Heart left ventricle (tissue), 16 donors: ENCODE measurements at regions not wholly inside any gene's neighbourhood (a gene's known extent, or its start where the extent isn't known, plus 50 kb on each side); places are given as distances from the start of the nearest gene placed in this dataset.

Experiments used
- ATAC-seq, 4 donors: fragments of 200-7000 bp; cut with Tn5 transposase; one replicate each; pipeline ENCODE4 v1.9.1; 2020 to 2022; ENCODE audit warnings: moderate library complexity in 4 of 4, mild to moderate bottlenecking in 3 of 4, moderate number of reproducible peaks in 1 of 4
- DNase-seq, 5 donors: peaks; one replicate each; pipeline ENCODE4 v3.0.0-alpha.2; 2020
- H3K27ac ChIP-seq, 12 donors: fragments of 200-600 bp; sonication (generic) in 4 of 12; one replicate each; pipeline versions ENCODE4 v1.5.0 to v1.8.0; 2016 to 2022; ENCODE audit warnings: mild to moderate bottlenecking in 2 of 12
- H3K27me3 ChIP-seq, 9 donors: fragments of 200-600 bp; sonication (generic) in 2 of 9; one replicate each; pipeline versions ENCODE4 v1.5.1 to v1.8.0; 2016 to 2022; ENCODE audit warnings: mild to moderate bottlenecking in 3 of 9
- H3K36me3 ChIP-seq, 9 donors: fragments of 200-600 bp; sonication (generic) in 2 of 9; one replicate each; pipeline versions ENCODE4 v1.5.0 to v1.8.0; 2018 to 2022; ENCODE audit warnings: mild to moderate bottlenecking in 2 of 9
- H3K4me1 ChIP-seq, 12 donors: fragments of 200-600 bp; sonication (generic) in 4 of 12; one replicate each; pipeline versions ENCODE4 v1.5.0 to v1.8.0; 2016 to 2022; ENCODE audit warnings: mild to moderate bottlenecking in 3 of 12
- H3K4me3 ChIP-seq, 12 donors: fragments of 200-600 bp; sonication (generic) in 4 of 12; one replicate each; pipeline versions ENCODE4 v1.5.0 to v1.8.0; 2017 to 2022; ENCODE audit warnings: mild to moderate bottlenecking in 9 of 12, moderate library complexity in 4 of 12
- H3K9me3 ChIP-seq, 12 donors: fragments of 200-600 bp; sonication (generic) in 4 of 12; one replicate each; pipeline versions ENCODE4 v1.5.0 to v1.8.0; 2016 to 2022; ENCODE audit warnings: mild to moderate bottlenecking in 1 of 12
- POLR2A ChIP-seq, 2 donors: fragments of 450-650 bp; IDR thresholded peaks; one replicate each; pipeline ENCODE4 v1.6.1; 2017; ENCODE audit warnings: antibody characterized with exemption in 2 of 2, mild to moderate bottlenecking in 2 of 2, moderate library complexity in 2 of 2
- WGBS, 4 donors: extraction: QIAGEN DNeasy Blood & Tissue Kit in 2 of 4; methylation state at CpG; one replicate each; pipeline versions ENCODE4 v1.1.5 to v1.1.7; 2013 to 2018; 5-methylcytosine and 5-hydroxymethylcytosine counted together
- intact Hi-C, 10 donors: fragments of 100-400 bp; cut with DNase I; formaldehyde crosslinking; loops; one replicate each; pipeline versions ENCODE4 v1.11.1 to v1.14.2; 2022
- TF ChIP-seq, protein P1 (sequence below), 12 donors: fragments of 200-600 bp; sonication (generic) in 4 of 12; IDR thresholded peaks; one replicate each; pipeline versions ENCODE4 v1.5.0 to v1.8.0; 2018 to 2022; ENCODE audit warnings: antibody characterized with exemption in 12 of 12, mild to moderate bottlenecking in 5 of 12
- donor health status: ischemic (EF 13 %, LVEDD 7.1; RV severe dilation, severe dysfunction).
- donor health status: healthy with polysubstance abuse.
- donor health status: DM: no; HTN: yes; CAD: no.
- donor health status: DM: no; HTN: no; CAD: no.
- donor health status: ischemic (EF 25% LVEDD 6.9; RV normal size, moderate dysfunction).
- donor health status: ischemic (EF 25% LVEDD 5.7; RV mildly dilated, moderate dysfunction).
- donor health status: healthy.
- donor health status: DM: yes; HTN: yes; CAD: no.
- donor health status: ischemic (EF 35%, LVEDD 5.7; RV mildly dilated, moderate dysfunction).
- donor health status: nonischemic (EF 11% LVEDD 7.7; RV severe dilation, severe dysfunction).
- donor health status: DM: yes; HTN: yes; CAD: no.
- donor health status: PGD.
- donor health status: ischemic (EF 29% LVEDD 5.4; RV normal size, mild dysfunction).
- donor health status: nonischemic (EF 23%, LVEDD 6.1; RV moderate dilation, normal function).

- Histone ChIP-seq H3K27ac (no peak overlapping the region), H3K36me3 (no peaks in the 10 kb centered on the region), H3K4me1 (no peaks in the 10 kb centered on the region), H3K27me3 (peaks cover 0 to 7% (median 0%) of the 10 kb centered on the region in 9 donors), H3K4me3 (no peak overlapping the region), H3K9me3 (no peaks in the 10 kb centered on the region)
- ATAC-seq, result no peak
- intact Hi-C loops, result no loop called here
- 75 to 84% (median 78%) methylated on average over 13 of the region's 13 CpGs for WGBS, 4 donors
- no peak for DNase-seq
- TF ChIP-seq, protein P1, sequence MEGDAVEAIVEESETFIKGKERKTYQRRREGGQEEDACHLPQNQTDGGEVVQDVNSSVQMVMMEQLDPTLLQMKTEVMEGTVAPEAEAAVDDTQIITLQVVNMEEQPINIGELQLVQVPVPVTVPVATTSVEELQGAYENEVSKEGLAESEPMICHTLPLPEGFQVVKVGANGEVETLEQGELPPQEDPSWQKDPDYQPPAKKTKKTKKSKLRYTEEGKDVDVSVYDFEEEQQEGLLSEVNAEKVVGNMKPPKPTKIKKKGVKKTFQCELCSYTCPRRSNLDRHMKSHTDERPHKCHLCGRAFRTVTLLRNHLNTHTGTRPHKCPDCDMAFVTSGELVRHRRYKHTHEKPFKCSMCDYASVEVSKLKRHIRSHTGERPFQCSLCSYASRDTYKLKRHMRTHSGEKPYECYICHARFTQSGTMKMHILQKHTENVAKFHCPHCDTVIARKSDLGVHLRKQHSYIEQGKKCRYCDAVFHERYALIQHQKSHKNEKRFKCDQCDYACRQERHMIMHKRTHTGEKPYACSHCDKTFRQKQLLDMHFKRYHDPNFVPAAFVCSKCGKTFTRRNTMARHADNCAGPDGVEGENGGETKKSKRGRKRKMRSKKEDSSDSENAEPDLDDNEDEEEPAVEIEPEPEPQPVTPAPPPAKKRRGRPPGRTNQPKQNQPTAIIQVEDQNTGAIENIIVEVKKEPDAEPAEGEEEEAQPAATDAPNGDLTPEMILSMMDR (IDR thresholded peaks at IDR 0.05), result no peak
- TF ChIP-seq POLR2A (IDR thresholded peaks at IDR 0.05), result no peak
Observed at GRCh38 chr17:6215071-6216035, 145.2 kb downstream of the WSCD1 start.

DNA sequence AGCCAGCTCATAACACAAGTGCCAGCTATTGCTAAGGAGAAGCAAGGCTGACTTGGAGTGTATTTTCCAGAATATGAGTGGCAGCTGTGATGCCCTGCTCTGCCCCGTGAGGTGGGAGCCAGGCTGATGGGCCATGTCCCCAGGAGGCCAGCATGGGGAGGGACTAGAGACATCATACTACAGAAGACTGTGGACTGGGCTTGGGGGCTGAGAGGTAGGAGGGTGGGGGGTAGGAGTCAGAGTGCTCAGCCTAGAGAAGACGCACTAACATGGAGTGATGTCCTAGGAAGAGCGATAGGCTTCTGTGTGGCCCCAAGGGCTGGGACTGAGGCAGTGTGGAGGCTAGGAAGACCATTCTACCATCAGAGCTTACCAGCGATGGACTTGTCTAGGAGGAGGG is 143.7 kb downstream of the WSCD1 start:
- H3K4me3 ChIP-seq, result no peak overlapping the region
- WGBS, 4 donors, result 85 to 93% (median 87%) methylated on average over 4 of the region's 4 CpGs
- ATAC-seq (no peak), DNase-seq (no peak)
- peaks cover 0 to 7% (median 0%) of the 10 kb centered on the region in 9 donors for H3K27me3 ChIP-seq
- no peaks in the 10 kb centered on the region for H3K9me3 ChIP-seq
- H3K4me1 ChIP-seq, result no peaks in the 10 kb centered on the region
- H3K36me3 ChIP-seq, result no peaks in the 10 kb centered on the region
- no peak overlapping the region for H3K27ac ChIP-seq
- intact Hi-C loops, result no loop called here
- no peak for TF ChIP-seq POLR2A (IDR thresholded peaks at IDR 0.05)
- TF ChIP-seq, protein P1 (IDR thresholded peaks at IDR 0.05), result no peak

- H3K36me3 ChIP-seq, result no peaks in the 10 kb centered on the region
- no peak overlapping the region for H3K27ac ChIP-seq
- H3K9me3 ChIP-seq, result no peaks in the 10 kb centered on the region
- TF ChIP-seq POLR2A (IDR thresholded peaks at IDR 0.05), result no peak
- TF ChIP-seq, protein P1 (IDR thresholded peaks at IDR 0.05), result no peak
- H3K4me3 ChIP-seq, result no peak overlapping the region
- WGBS, 4 donors, result 64 to 73% (median 72%) methylated on average over 5 of the region's 5 CpGs
- DNase-seq, result no peak
- no peaks in the 10 kb centered on the region for H3K4me1 ChIP-seq
- intact Hi-C loops, result no loop called here
- ATAC-seq, result no peak
- H3K27me3 ChIP-seq, result peaks cover 0 to 7% (median 0%) of the 10 kb centered on the region in 9 donors
Observed at GRCh38 chr17:6212766-6213165, 142.6 kb downstream of the WSCD1 start.

DNA sequence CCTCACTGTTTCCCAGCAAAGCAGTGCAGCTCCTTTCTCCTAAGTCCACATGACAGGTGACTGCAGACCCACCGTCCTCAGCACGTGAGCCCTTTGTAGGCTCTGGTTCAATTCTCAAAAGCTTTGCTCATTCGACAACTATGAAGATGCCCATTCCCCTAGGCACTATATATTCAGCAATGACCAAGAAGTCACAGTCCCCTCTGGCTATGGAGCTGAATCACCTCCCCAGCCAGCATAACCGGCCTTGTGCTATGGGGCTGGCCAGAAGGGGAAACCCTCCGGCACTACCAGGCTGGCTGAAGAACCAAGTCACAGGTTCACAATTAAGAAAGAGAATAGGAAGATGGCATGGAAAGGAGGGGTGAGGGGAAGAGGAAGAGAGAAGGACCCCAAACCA is 139.7 kb downstream of the WSCD1 start:
- Histone ChIP-seq H3K27me3 (peaks cover 0 to 7% (median 0%) of the 10 kb centered on the region in 9 donors), H3K4me3 (no peak overlapping the region), H3K27ac (no peak overlapping the region), H3K4me1 (no peaks in the 10 kb centered on the region), H3K36me3 (no peaks in the 10 kb centered on the region), H3K9me3 (no peaks in the 10 kb centered on the region)
- 82 to 86% (median 84%) methylated on average over 5 of the region's 5 CpGs for WGBS, 4 donors
- no peak for TF ChIP-seq POLR2A (IDR thresholded peaks at IDR 0.05)
- TF ChIP-seq, protein P1 (IDR thresholded peaks at IDR 0.05), result no peak
- intact Hi-C loops, result no loop called here
- DNase-seq (no peak), ATAC-seq (no peak)
